ENCODE measurements at regions not wholly inside any gene's neighbourhood (a gene's known extent, or its start where the extent isn't known, plus 50 kb on each side); places are given as distances from the start of the nearest gene placed in this dataset.
"Not testable (repeated sequence)": the region's sequence is repeated elsewhere in the genome, so short reads cannot be mapped to it uniquely, and the experiment has no call there.

GRCh38 chr10:2616215-2616614 lies 451.1 kb upstream of the PFKP start:
- H3K4me3 Mint-ChIP-seq = no peak overlapping the region
- no peak overlapping the region for H3K27ac Mint-ChIP-seq
- H3K36me3 Mint-ChIP-seq (ENCODE audit: low read depth) = no peaks in the 10 kb centered on the region
- H3K4me1 Mint-ChIP-seq (ENCODE audit: low read depth) = no peaks in the 10 kb centered on the region
- no peaks in the 10 kb centered on the region for H3K9me3 Mint-ChIP-seq
- no peaks in the 10 kb centered on the region for H3K27me3 Mint-ChIP-seq
- intact Hi-C loops (cut with micrococcal nuclease) = no loop called here

GRCh38 chr10:2611603-2612002 lies 455.7 kb upstream of the PFKP start:
- peaks cover 13% of the 10 kb centered on the region for H3K9me3 Mint-ChIP-seq
- H3K4me1 Mint-ChIP-seq (ENCODE audit: low read depth) = no peaks in the 10 kb centered on the region
- H3K4me3 Mint-ChIP-seq = no peak overlapping the region
- H3K27me3 Mint-ChIP-seq = no peaks in the 10 kb centered on the region
- intact Hi-C loops (cut with micrococcal nuclease) = no loop called here
- no peaks in the 10 kb centered on the region for H3K36me3 Mint-ChIP-seq (ENCODE audit: low read depth)
- H3K27ac Mint-ChIP-seq = no peak overlapping the region

- H3K36me3 Mint-ChIP-seq (ENCODE audit: low read depth) = no peaks in the 10 kb centered on the region
- peaks cover 13% of the 10 kb centered on the region for H3K9me3 Mint-ChIP-seq
- H3K4me1 Mint-ChIP-seq (ENCODE audit: low read depth) = no peaks in the 10 kb centered on the region
- no peaks in the 10 kb centered on the region for H3K27me3 Mint-ChIP-seq
- no peak overlapping the region for H3K27ac Mint-ChIP-seq
- intact Hi-C loops (cut with micrococcal nuclease) = no loop called here
- no peak overlapping the region for H3K4me3 Mint-ChIP-seq
Observed at GRCh38 chr10:2610946-2611345, 456.4 kb upstream of the PFKP start.

DNA sequence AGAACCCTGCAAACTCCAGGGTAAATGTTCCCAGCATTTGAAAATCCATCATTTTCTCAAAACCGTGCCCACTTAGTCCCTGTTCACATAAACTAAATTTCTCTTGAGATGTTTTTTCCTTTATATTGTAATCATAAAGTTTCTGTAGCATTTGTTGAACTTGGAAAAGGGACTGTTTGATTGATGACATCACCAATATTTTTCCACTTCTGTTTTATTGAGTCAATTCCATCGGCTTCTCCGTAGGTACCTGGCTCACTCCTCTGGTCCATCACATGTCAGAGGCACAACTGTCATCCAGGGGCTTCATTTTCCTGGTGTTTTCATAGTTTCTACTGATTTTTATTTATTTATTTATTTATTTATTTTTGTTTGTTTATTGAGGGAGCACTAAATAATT lies 462.5 kb upstream of the PFKP start:
- intact Hi-C loops (cut with micrococcal nuclease) = no loop called here
- Mint-ChIP-seq H3K27me3 (no peaks in the 10 kb centered on the region), H3K36me3 (ENCODE audit: low read depth) (no peaks in the 10 kb centered on the region), H3K9me3 (peaks cover 16% of the 10 kb centered on the region), H3K4me1 (ENCODE audit: low read depth) (no peaks in the 10 kb centered on the region), H3K27ac (no peak overlapping the region), H3K4me3 (no peak overlapping the region)

DNA sequence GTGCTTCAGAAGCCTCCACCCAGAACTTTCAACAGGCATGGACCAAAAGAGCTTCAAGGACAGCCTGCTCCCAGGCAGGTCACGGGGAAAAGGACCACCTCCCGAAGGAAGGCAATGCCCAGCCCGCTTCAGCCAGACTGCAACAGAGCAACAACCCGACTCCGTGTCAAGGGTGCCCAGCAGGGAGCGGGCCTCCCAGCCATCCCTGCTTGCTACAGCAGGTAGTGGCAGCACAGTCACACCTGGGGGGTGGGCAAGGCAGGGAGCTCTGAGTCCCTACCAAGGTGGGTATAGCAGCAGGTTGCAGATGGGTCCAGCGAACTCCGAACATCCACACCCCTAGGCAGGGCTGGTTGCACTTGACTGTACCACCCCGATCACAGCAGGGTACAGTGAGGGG lies 467.8 kb upstream of the PFKP start:
- Mint-ChIP-seq H3K4me3 (no peak overlapping the region), H3K27me3 (no peaks in the 10 kb centered on the region), H3K9me3 (peaks cover 18% of the 10 kb centered on the region), H3K27ac (no peak overlapping the region), H3K36me3 (ENCODE audit: low read depth) (no peaks in the 10 kb centered on the region), H3K4me1 (ENCODE audit: low read depth) (no peaks in the 10 kb centered on the region)
- intact Hi-C loops (cut with micrococcal nuclease) = no loop called here

DNA sequence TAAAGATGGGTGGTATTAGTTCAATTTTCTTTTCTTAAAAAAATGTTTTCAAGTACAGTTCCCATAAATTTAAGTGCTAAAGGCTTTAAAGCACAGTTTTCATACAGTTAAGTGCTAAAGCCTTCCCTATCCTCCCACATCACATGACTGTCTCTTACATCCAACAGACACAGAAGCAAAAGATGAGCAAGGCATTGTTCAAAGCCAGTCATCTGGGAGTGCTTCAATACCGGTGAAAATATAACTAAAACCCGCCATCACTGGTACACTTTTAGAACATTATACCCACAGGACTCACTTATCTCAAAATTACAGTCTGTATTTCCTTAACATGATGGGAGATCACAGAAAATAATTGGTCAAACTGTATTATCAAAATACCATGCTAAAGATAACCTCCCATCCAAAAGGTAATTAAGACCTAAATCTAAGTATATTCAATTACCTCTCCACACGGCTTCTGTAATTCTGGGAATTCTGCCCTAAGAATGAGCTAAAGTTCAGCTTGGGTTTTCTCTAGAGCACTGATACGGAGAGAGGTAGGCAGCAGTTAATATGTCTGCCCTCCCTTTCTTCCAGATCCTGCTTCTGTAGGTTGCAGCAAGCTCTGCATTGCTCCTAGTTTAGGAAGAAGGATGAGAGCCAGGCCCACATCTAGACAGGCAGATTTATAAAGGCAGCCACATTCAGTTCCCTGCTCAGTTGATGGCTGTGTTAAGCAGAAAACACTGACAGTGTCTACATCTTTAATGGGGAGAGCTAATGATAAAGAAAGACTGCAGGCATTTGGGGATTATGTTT lies 474.8 kb upstream of the PFKP start:
- Mint-ChIP-seq H3K27me3 (no peaks in the 10 kb centered on the region), H3K9me3 (peaks cover 11% of the 10 kb centered on the region), H3K36me3 (ENCODE audit: low read depth) (no peaks in the 10 kb centered on the region), H3K4me1 (ENCODE audit: low read depth) (no peaks in the 10 kb centered on the region), H3K4me3 (no peak overlapping the region), H3K27ac (no peak overlapping the region)
- intact Hi-C loops (cut with micrococcal nuclease) = no loop called here

DNA sequence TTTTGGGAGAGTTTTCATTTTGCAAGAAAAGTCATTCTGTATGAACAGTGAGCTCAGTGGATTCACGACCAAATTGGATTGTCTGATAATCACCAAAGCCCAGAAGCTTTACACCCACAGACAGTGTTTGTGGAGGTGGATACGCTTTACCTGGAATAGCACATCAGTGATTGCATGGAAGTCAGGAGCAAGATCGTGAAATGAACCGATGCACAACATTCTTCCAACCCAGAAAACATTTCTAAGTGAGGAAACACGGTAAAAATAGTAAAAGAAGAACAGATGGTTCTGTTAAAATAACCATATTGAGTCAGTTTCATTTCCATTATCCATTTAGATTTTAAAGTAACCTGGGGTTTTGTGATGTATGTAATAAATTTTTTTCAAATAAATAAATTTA lies 478.2 kb upstream of the PFKP start:
- H3K4me3 Mint-ChIP-seq = no peak overlapping the region
- no peak overlapping the region for H3K27ac Mint-ChIP-seq
- intact Hi-C loops (cut with micrococcal nuclease) = no loop called here
- no peaks in the 10 kb centered on the region for H3K4me1 Mint-ChIP-seq (ENCODE audit: low read depth)
- no peaks in the 10 kb centered on the region for H3K27me3 Mint-ChIP-seq
- no peaks in the 10 kb centered on the region for H3K9me3 Mint-ChIP-seq
- H3K36me3 Mint-ChIP-seq (ENCODE audit: low read depth) = no peaks in the 10 kb centered on the region

- Mint-ChIP-seq H3K27me3 (no peaks in the 10 kb centered on the region), H3K4me1 (ENCODE audit: low read depth) (no peaks in the 10 kb centered on the region), H3K4me3 (no peak overlapping the region), H3K9me3 (no peaks in the 10 kb centered on the region), H3K27ac (no peak overlapping the region), H3K36me3 (ENCODE audit: low read depth) (no peaks in the 10 kb centered on the region)
- intact Hi-C loops (cut with micrococcal nuclease) = no loop called here
Observed at GRCh38 chr10:2584385-2584784, 483.0 kb upstream of the PFKP start.

- H3K4me3 Mint-ChIP-seq = no peak overlapping the region
- intact Hi-C loops (cut with micrococcal nuclease) = no loop called here
- H3K27ac Mint-ChIP-seq = no peak overlapping the region
- H3K4me1 Mint-ChIP-seq (ENCODE audit: low read depth) = no peaks in the 10 kb centered on the region
- H3K9me3 Mint-ChIP-seq = peaks cover 12% of the 10 kb centered on the region
- no peaks in the 10 kb centered on the region for H3K36me3 Mint-ChIP-seq (ENCODE audit: low read depth)
- H3K27me3 Mint-ChIP-seq = no peaks in the 10 kb centered on the region
Observed at GRCh38 chr10:2576892-2577291, 490.5 kb upstream of the PFKP start.

- H3K27me3 Mint-ChIP-seq = no peaks in the 10 kb centered on the region
- no peak overlapping the region for H3K27ac Mint-ChIP-seq
- no peaks in the 10 kb centered on the region for H3K4me1 Mint-ChIP-seq (ENCODE audit: low read depth)
- no peaks in the 10 kb centered on the region for H3K36me3 Mint-ChIP-seq (ENCODE audit: low read depth)
- no peak overlapping the region for H3K4me3 Mint-ChIP-seq
- peaks cover 12% of the 10 kb centered on the region for H3K9me3 Mint-ChIP-seq
- intact Hi-C loops (cut with micrococcal nuclease) = no loop called here
Observed at GRCh38 chr10:2575460-2575859, 491.9 kb upstream of the PFKP start.

DNA sequence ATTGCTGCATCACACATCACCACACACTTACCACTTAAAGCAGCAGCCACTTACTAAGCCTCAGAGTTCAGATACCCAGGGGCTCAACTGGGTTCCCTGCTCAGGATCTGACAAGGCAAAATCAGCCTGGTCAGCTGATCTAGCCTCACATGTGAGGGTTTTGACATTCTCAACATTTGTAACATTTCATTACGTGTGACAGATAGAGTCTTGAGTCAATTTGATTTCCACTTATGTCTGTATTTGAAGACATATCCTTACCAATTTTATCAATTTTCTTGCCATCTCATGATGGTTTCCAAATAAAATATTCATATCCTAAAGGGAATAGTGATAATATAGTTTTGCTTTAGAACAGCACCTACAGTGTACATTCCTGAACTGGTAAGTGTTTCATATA lies 494.7 kb upstream of the PFKP start:
- H3K27me3 Mint-ChIP-seq = no peaks in the 10 kb centered on the region
- H3K36me3 Mint-ChIP-seq (ENCODE audit: low read depth) = no peaks in the 10 kb centered on the region
- no peaks in the 10 kb centered on the region for H3K4me1 Mint-ChIP-seq (ENCODE audit: low read depth)
- intact Hi-C loops (cut with micrococcal nuclease) = no loop called here
- no peak overlapping the region for H3K4me3 Mint-ChIP-seq
- H3K27ac Mint-ChIP-seq = no peak overlapping the region
- peaks cover 7% of the 10 kb centered on the region for H3K9me3 Mint-ChIP-seq

DNA sequence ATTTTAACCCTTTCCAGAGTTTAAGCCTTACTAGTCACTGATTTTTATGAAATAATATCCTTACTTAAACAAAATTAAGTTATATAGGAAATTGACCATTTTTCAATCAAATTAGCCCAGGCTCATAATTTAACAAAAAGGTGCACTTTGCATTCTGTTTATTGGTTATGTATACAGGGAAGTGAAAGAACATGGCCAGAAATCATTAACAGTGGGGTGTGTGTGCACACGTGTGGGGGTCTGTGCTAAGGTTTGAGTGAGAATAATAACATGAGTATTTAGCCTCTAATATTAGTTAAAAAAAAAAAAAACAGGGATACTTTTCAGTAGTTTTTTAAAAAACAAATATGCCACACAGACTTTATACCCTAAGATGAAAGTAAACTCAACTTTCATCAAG lies 510.5 kb upstream of the PFKP start:
- no peaks in the 10 kb centered on the region for H3K36me3 Mint-ChIP-seq (ENCODE audit: low read depth)
- H3K27ac Mint-ChIP-seq = no peak overlapping the region
- no peaks in the 10 kb centered on the region for H3K27me3 Mint-ChIP-seq
- no peak overlapping the region for H3K4me3 Mint-ChIP-seq
- no peaks in the 10 kb centered on the region for H3K4me1 Mint-ChIP-seq (ENCODE audit: low read depth)
- peaks cover 3% of the 10 kb centered on the region for H3K9me3 Mint-ChIP-seq
- intact Hi-C loops (cut with micrococcal nuclease) = no loop called here

- Mint-ChIP-seq H3K27ac (no peak overlapping the region), H3K27me3 (no peaks in the 10 kb centered on the region), H3K4me3 (no peak overlapping the region), H3K36me3 (ENCODE audit: low read depth) (no peaks in the 10 kb centered on the region), H3K9me3 (peaks cover 7% of the 10 kb centered on the region), H3K4me1 (ENCODE audit: low read depth) (no peaks in the 10 kb centered on the region)
- intact Hi-C loops (cut with micrococcal nuclease) = no loop called here
Observed at GRCh38 chr10:2548071-2548470, 519.3 kb upstream of the PFKP start.

- Mint-ChIP-seq H3K27me3 (no peaks in the 10 kb centered on the region), H3K4me3 (no peak overlapping the region), H3K4me1 (ENCODE audit: low read depth) (no peaks in the 10 kb centered on the region), H3K27ac (no peak overlapping the region), H3K9me3 (peaks cover 7% of the 10 kb centered on the region), H3K36me3 (ENCODE audit: low read depth) (no peaks in the 10 kb centered on the region)
- intact Hi-C loops (cut with micrococcal nuclease) = no loop called here
Observed at GRCh38 chr10:2547606-2548005, 519.7 kb upstream of the PFKP start.

DNA sequence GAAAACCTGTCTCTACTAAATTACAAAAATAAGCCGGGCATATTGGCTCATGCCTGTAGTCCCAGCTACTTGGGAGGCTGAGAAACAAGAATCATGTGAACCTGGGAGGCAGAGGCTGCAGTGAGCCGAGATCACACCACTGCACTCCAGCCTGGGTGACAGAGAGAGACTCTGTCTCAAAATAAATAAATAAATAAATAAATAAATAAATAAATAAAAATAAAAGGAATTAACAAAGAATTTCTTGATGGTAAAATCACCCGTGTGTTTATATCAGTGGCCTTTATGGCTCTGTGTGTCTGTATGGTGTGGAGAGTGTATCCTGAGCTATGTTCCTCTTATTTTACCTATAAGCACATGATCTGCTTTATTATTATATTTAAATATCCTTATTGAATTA lies 520.5 kb upstream of the PFKP start:
- H3K4me1 Mint-ChIP-seq (ENCODE audit: low read depth); intact Hi-C loops (cut with micrococcal nuclease); H3K27ac Mint-ChIP-seq; H3K9me3 Mint-ChIP-seq; H3K36me3 Mint-ChIP-seq (ENCODE audit: low read depth); H3K27me3 Mint-ChIP-seq; H3K4me3 Mint-ChIP-seq: not testable (repeated sequence)

Measured in dendritic cell treated with granulocyte-macrophage colony-stimulating factor and Interleukin-4, amounts not matched to agents 40 ng/mL and 50 ng/mL, for 4 days (primary cell).